ENCODE measurements at regions not wholly inside any gene's neighbourhood (a gene's known extent, or its start where the extent isn't known, plus 50 kb on each side); places are given as distances from the start of the nearest gene placed in this dataset.

DNA sequence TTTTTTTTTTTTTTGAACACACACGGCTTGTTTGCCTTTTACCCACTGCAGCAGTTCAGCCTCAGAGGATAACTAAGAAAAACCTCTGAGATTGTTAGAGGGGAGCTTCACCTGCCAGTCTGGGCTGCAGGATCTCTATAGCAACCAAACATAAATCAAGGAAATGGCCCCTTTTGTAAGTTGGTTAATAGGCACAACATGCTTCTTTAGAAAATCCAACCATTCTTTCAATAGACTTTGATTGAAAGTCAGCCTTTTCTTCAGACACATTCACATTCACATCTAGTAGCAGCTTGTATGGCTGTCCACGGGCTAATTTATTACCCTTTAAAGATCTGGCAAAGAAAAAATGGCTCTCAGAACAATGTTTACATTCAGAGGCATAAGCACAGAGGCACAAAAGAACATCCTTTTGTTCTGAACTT, 136.6 kb upstream of the RARB start:
- no peak overlapping the region for H3K9ac ChIP-seq (ENCODE audit: extremely low read depth, low read length, poor library complexity, severe bottlenecking)
- TF ChIP-seq, protein P1, sequence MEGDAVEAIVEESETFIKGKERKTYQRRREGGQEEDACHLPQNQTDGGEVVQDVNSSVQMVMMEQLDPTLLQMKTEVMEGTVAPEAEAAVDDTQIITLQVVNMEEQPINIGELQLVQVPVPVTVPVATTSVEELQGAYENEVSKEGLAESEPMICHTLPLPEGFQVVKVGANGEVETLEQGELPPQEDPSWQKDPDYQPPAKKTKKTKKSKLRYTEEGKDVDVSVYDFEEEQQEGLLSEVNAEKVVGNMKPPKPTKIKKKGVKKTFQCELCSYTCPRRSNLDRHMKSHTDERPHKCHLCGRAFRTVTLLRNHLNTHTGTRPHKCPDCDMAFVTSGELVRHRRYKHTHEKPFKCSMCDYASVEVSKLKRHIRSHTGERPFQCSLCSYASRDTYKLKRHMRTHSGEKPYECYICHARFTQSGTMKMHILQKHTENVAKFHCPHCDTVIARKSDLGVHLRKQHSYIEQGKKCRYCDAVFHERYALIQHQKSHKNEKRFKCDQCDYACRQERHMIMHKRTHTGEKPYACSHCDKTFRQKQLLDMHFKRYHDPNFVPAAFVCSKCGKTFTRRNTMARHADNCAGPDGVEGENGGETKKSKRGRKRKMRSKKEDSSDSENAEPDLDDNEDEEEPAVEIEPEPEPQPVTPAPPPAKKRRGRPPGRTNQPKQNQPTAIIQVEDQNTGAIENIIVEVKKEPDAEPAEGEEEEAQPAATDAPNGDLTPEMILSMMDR (conservative IDR thresholded peaks at IDR 0.05) = no peak
- H3K4me1 ChIP-seq (ENCODE audit: control insufficient read depth, insufficient read depth, low read length) = peaks cover 10% of the 10 kb centered on the region
- H3K9me3 Mint-ChIP-seq = no peaks in the 10 kb centered on the region
- H3K9me3 ChIP-seq (ENCODE audit: control insufficient read depth, low read length) = no peaks in the 10 kb centered on the region
- no peaks in the 10 kb centered on the region for H3K36me3 ChIP-seq (ENCODE audit: control insufficient read depth, insufficient read depth, low read length)
- no peak overlapping the region for H3K4me3 ChIP-seq (ENCODE audit: low read length)
- peak overlapping the region; percentile 98 for H3K27ac ChIP-seq (ENCODE audit: low read depth, low read length)
- peaks cover 38% of the 10 kb centered on the region for H3K4me1 Mint-ChIP-seq
- no peaks in the 10 kb centered on the region for H3K27me3 Mint-ChIP-seq (ENCODE audit: insufficient read depth)
- 29 to 64% methylated on average over 1 to 2 of the region's 2 CpGs for WGBS, 2 experiments (ENCODE audit: insufficient coverage in 1 of 2, insufficient read length in 1 of 2)
- H3K27me3 ChIP-seq (ENCODE audit: control insufficient read depth, insufficient read depth, low read length, poor library complexity, severe bottlenecking) = no peaks in the 10 kb centered on the region
- no peak for DNase-seq
- no peak overlapping the region for H3K27ac Mint-ChIP-seq
- no peaks in the 10 kb centered on the region for H3K36me3 Mint-ChIP-seq (ENCODE audit: low read depth)
- no peak overlapping the region for H3K4me3 Mint-ChIP-seq

DNA sequence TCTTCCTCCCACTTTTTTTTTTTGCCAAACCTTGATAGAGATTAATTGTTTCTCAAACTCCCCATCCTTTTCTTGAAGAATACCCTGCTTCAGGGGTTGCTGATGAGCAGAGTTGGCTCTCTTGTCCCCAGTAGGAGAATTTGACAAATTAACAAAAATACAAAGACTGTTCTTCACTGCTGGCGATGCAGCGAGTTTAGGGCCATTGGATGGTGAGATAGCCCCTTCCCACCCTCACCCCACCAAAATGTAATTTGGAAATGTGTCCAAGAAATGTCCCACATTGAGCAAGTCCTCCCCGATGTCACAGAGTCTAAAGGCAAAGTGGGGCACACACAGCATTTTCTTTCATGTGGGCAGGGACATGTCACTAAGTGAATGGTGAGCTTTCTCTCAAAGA, 136.0 kb upstream of the RARB start:
- H3K4me3 ChIP-seq (ENCODE audit: low read length) = no peak overlapping the region
- DNase-seq = no peak
- no peaks in the 10 kb centered on the region for H3K27me3 ChIP-seq (ENCODE audit: control insufficient read depth, insufficient read depth, low read length, poor library complexity, severe bottlenecking)
- Mint-ChIP-seq H3K27ac (no peak overlapping the region), H3K27me3 (ENCODE audit: insufficient read depth) (no peaks in the 10 kb centered on the region), H3K9me3 (no peaks in the 10 kb centered on the region), H3K4me1 (peaks cover 43% of the 10 kb centered on the region), H3K36me3 (ENCODE audit: low read depth) (no peaks in the 10 kb centered on the region), H3K4me3 (no peak overlapping the region)
- peak overlapping the region; percentile 98 for H3K27ac ChIP-seq (ENCODE audit: low read depth, low read length)
- TF ChIP-seq, protein P1 (conservative IDR thresholded peaks at IDR 0.05) = no peak
- no peak overlapping the region for H3K9ac ChIP-seq (ENCODE audit: extremely low read depth, low read length, poor library complexity, severe bottlenecking)
- H3K9me3 ChIP-seq (ENCODE audit: control insufficient read depth, low read length) = no peaks in the 10 kb centered on the region
- H3K36me3 ChIP-seq (ENCODE audit: control insufficient read depth, insufficient read depth, low read length) = no peaks in the 10 kb centered on the region
- 50 to 94% methylated on average over 2 to 3 of the region's 3 CpGs for WGBS, 2 experiments (ENCODE audit: insufficient coverage in 1 of 2, insufficient read length in 1 of 2)
- H3K4me1 ChIP-seq (ENCODE audit: control insufficient read depth, insufficient read depth, low read length) = peaks cover 10% of the 10 kb centered on the region

DNA sequence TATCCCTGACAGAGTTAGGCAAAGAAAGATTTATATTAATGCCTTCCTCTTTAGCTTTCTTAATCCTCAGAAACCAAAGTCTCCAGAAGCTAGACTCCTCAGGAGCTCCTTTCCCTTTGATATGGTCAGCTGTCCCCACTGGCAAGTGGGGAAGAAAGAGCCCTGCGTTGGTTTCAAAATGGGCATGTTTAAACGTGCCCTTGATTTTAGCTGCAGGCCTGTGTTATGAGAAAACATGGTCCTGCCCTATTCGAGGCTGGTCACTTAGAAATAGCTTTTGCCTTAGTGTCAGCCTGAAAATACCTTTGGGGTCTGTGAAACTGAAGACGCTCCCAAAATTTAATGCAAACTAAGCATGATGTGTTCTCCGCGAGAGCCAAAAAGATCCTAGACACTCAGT, 135.5 kb upstream of the RARB start:
- DNase-seq = no peak
- H3K9me3 ChIP-seq (ENCODE audit: control insufficient read depth, low read length) = no peaks in the 10 kb centered on the region
- Mint-ChIP-seq H3K27me3 (ENCODE audit: insufficient read depth) (no peaks in the 10 kb centered on the region), H3K4me1 (peaks cover 43% of the 10 kb centered on the region), H3K36me3 (ENCODE audit: low read depth) (no peaks in the 10 kb centered on the region), H3K4me3 (no peak overlapping the region), H3K27ac (no peak overlapping the region), H3K9me3 (no peaks in the 10 kb centered on the region)
- TF ChIP-seq, protein P1 (conservative IDR thresholded peaks at IDR 0.05) = no peak
- no peaks in the 10 kb centered on the region for H3K36me3 ChIP-seq (ENCODE audit: control insufficient read depth, insufficient read depth, low read length)
- H3K9ac ChIP-seq (ENCODE audit: extremely low read depth, low read length, poor library complexity, severe bottlenecking) = no peak overlapping the region
- H3K4me3 ChIP-seq (ENCODE audit: low read length) = no peak overlapping the region
- peak overlapping the region; percentile 98 for H3K27ac ChIP-seq (ENCODE audit: low read depth, low read length)
- no peaks in the 10 kb centered on the region for H3K27me3 ChIP-seq (ENCODE audit: control insufficient read depth, insufficient read depth, low read length, poor library complexity, severe bottlenecking)
- H3K4me1 ChIP-seq (ENCODE audit: control insufficient read depth, insufficient read depth, low read length) = peaks cover 7% of the 10 kb centered on the region
- 88 to 89% methylated on average over 5 to 6 of the region's 6 CpGs for WGBS, 2 experiments (ENCODE audit: insufficient coverage in 1 of 2, insufficient read length in 1 of 2)

All from endodermal cell (in vitro differentiated cells).